GM12891 (cell line): ENCODE measurements at regions not wholly inside any gene's neighbourhood (a gene's known extent, or its start where the extent isn't known, plus 50 kb on each side); places are given as distances from the start of the nearest gene placed in this dataset.

Experiments
- PAX5 ChIP-seq: IDR thresholded peaks from 2 replicates; pipeline ENCODE4 v1.6.1; 2011; ENCODE audit warnings: low read length, moderate library complexity, mild to moderate bottlenecking; ENCODE audit not compliant: insufficient read depth, severe bottlenecking
- POLR2A ChIP-seq: IDR thresholded peaks from 2 replicates; pipeline ENCODE4 v1.6.1; 2011; ENCODE audit warnings: low read depth, low read length, control low read depth
- POLR2AphosphoS5 ChIP-seq: IDR thresholded peaks from 2 replicates; pipeline ENCODE4 v1.6.1; 2011; ENCODE audit warnings: low read depth, low read length, control low read depth
- POU2F2 ChIP-seq: IDR thresholded peaks from 2 replicates; pipeline ENCODE4 v1.6.1; 2011; ENCODE audit warnings: low read depth, mild to moderate bottlenecking, control low read depth, low read length, moderate library complexity
- SPI1 ChIP-seq: IDR thresholded peaks from 2 replicates; pipeline ENCODE4 v1.6.1; 2011; ENCODE audit warnings: low read depth, low read length, control low read depth
- TAF1 ChIP-seq: IDR thresholded peaks from 2 replicates; pipeline ENCODE4 v1.6.1; 2011; ENCODE audit warnings: low read depth, low read length, control low read depth

DNA sequence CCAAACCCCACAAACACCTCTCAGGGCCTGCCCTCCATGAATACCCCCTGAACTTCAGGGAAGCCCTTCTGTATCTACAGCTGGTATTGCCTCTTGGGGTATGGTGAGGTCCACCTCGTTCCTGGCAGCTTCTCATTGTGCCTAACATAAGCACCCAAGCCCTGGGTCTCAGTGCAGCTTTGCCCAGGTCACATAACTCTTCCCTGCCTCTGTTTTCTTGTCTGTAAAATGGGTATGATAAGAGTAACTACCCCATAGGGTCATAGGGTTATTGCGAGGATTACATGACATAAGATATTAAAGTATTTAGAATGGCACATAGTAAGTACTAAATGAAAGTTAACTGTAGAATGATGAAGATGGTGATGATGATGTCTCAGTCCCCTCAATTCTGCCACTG is 190.0 kb upstream of the PWP1 start:
- TF ChIP-seq POLR2A (no peak), POLR2AphosphoS5 (no peak), SPI1 (no peak), TAF1 (no peak), POU2F2 (no peak), PAX5 (no peak)
